ENCODE measurements at regions not wholly inside any gene's neighbourhood (a gene's known extent, or its start where the extent isn't known, plus 50 kb on each side); places are given as distances from the start of the nearest gene placed in this dataset.
"Not testable (repeated sequence)": the region's sequence is repeated elsewhere in the genome, so short reads cannot be mapped to it uniquely, and the experiment has no call there.

DNA sequence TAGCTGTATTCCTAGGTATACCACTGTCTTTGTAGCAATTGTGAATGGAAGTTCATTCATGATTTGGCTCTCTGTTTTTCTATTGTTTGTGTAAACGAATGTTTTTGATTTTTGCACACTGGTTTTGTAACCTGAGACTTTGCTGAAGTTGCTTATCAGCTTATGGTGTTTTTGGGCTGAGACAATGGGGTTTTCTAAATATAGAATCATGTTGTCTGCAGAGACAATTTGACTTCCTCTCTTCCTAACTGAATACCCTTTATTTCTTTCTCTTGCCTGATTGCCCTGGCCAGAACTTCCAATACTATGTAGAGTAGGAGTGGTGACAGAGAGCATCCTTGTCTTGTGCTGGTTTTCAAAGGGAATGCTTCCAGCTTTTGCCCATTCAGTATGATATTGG is 761.6 kb upstream of the NCAM2 start:
- DNase-seq = not testable (repeated sequence)

DNA sequence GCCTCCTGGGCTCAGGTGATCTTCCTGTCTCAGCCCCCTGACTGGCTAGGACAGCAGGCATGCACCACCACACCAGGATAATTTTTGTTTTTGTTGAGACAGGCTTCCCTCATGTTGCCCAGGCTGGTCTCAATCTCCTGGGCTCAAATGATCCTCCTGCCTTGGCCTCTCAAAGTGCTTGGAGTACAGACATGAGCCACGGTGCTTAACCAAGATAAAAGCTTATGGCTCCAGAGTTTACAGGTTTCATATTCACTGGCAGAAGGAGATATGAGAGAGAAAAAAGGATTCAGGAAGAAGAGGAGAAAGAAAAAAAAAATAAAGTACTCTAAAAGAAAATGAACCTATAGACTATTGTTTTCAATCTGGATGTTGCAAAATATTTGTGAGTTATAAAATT is 748.8 kb upstream of the NCAM2 start:
- no peak for DNase-seq

GRCh38 chr21:20250337-20250736 is 747.9 kb upstream of the NCAM2 start:
- DNase-seq = no peak

DNA sequence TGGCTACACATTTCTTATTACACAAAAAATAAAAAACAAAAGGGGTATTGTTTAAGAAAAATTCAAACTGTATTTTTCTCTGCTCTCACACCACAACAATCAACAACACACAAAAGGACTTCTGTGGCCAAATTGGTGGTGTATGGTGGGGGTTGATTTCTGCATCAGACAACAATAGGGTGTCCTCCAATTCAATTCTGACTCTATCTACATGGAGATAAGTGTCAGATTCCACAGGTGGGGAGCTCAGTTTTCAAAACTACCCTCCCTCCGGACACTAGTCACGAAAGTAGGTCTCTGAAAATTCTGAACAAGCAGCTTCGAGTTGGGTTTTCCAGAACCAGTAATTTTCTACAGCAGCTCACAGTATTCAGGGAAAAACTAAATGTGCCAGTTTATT is 744.9 kb upstream of the NCAM2 start:
- no peak for DNase-seq

GRCh38 chr21:20254964-20255363 is 743.2 kb upstream of the NCAM2 start:
- no peak for DNase-seq

- DNase-seq = no peak
Measured at GRCh38 chr21:20257052-20257740, 741.0 kb upstream of the NCAM2 start.

DNA sequence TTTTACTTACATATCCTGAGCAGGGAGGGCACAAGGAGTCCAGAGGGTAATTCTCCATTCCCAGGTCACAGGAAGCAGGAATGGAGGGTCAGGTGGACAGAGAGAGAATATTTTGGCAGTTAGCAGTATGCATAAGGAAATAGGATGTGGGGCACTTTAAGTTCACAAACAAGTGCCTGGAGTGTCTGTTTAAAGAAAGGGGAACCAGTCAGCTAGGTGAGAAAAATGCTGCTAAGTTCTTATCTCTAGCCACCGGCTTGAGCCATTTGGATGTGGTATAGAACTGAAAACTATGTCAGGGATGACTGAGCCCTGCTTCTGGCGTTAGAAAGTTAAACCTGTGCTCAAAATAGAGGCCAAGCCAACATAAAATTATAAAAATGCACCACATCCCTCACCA is 739.7 kb upstream of the NCAM2 start:
- DNase-seq = no peak

DNA sequence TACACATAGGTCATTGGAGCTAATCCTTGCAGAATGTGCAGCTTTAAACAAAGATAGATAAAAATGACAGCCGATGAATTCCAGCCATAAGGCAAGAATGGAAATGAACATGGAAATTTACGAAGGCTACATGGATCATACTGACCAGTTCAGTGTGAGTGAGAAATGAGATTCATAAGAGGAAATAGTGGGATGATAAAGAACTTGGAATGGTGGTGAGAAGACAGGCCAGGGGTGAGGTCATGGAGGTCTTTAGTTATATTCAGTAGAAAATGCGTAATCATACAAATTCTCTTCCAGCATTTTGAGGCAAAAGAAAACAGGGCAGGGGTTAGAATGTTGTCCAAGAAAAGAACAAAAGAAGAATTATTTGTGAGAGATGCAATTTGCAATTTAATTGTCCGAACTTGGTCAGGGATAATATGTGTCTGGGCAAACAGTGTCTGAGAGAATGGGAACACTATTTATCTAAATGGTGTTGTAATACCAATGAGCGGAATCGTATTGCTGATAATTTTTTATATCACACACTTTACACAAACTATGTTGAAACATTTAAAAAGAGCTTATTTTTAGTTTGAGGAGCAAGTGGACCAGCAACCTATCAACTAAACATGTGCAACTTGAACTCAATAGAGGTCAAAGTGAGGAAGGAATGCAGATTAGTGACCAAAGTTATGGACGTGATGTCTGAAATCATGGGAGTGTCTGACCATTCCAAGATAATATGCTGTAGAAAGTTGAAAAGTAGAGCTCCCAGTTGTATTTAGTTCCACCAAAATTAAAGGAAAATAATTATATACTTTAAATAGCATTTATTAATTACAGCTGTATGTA is 739.0 kb upstream of the NCAM2 start:
- no peak for DNase-seq

GRCh38 chr21:20260124-20260523 is 738.1 kb upstream of the NCAM2 start:
- no peak for DNase-seq

DNA sequence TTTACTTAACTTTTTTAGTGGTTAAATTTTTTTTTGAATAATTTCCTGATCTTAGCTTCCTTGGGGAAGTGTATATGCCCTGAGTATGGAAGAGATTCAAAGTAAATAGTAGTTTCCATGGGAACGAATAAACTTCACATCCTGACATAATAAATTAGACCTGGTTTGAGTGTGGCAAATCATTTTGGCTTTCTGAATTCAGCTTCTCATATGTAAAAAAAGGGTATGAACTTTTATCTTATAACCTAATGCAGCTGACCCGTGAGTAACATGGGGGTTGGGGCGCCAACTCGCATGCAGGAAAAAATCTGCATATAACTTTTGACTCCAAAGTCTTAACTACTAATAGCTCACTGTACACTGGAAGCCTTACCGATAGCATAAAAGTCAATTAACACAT is 736.8 kb upstream of the NCAM2 start:
- DNase-seq = no peak

GRCh38 chr21:20265707-20266440 is 732.3 kb upstream of the NCAM2 start:
- DNase-seq = no peak

DNA sequence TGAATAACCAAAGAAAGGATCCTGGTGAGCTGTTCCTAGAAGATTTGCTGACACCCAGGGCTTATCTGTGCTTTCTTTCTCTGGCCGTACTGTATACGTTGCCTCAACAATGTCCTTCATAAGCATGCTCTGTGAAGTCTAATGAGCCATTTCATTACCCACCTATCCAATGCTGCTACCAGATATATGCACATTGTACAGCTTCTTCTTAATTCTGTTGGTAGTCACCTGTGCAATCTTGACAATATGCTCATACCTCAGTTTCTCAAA is 731.8 kb upstream of the NCAM2 start:
- no peak for DNase-seq

DNA sequence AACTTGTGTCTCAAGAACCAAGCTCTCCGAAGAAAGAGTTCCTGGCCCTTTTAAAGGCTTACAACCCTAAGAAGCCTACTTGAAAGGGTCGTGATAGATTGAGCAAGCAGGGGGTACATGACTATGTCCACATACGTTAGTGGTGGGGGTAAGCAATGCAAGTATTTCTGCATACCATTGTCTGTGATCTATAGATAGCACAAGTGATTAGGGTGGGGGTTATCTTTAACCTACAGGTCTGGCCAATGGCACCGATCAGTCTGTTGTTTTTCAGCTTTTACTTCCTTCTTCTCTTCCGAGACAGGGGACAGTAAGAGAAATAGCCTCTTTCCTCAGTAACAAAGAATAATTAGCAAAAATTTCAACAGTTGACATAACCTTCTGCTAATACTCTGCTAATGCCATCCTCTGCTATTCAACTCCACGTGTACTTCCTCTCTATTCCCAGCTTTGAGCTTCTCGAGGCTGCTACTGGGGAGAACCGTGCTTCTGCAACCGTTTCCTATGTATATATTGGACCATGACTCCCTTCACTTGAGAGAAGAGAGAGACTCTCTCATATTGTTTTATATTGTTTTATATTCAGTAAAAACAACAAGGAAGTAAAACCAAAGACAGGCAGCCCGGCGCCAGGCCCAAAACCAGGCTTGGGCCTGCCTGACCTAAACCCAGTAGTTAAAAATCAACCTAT is 727.7 kb upstream of the NCAM2 start:
- no peak for DNase-seq

DNA sequence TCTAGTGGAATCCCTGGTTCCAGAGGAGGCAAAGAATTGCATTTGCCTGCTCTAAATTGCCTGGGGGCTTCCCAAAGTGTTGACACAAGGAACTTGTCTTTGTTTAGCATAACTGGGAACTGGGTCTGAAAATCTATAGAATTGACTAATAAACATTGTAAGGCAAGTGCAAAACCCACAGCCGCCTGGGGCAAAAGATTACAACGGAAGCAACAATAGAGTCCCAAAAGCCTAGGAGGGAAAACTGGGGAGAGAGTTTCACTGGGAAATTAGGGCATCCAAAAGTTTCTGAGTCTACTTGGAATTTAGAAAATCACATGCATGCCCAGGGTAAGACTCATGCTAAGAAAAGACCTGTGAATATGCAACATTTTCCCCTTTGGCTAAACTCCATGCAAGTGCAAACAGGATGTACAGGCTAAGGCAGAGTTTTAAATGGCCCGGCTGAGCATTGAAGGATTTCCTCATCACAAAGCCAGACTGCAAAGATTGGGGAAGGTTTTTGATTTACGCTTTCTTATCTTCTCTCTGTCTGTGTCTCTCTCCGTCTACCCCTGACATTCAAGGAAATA is 725.3 kb upstream of the NCAM2 start:
- no peak for DNase-seq

DNA sequence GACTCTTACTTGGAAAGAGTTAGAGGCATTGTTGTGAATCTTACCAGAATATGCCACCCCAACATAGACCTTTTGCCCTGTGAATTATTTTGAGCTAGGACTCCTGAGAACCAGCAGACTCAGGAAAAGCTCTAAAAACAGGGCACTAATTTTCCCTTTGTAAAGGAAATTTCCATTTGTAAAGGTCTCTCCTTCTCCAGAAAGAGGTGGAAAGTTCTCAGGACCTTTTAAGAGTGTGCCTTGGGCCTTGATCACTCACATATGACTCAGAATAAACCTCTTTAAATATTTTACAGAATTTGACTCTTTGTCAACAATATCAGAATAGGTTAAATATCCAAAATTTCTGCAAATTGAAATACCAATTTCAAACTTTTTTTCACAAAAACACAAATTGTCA is 721.8 kb upstream of the NCAM2 start:
- DNase-seq = no peak

DNA sequence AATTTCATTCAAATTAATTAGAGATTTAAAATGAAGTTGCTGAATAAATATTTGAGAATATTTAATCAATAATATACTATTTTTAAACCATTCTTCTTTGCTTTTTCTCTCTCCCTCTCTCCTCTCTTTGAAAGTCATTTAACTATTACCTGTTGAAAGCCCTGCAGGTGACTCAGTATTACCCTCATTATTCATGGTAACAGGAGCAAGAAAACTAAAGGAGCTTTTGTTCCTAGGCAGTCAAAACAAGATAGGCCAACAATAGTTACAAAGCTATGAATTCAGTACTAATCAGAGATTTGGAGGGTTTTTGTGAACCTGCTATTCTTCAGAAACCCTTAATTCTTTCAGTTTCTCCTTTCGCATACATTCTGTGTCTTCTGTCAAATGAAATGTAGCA is 721.3 kb upstream of the NCAM2 start:
- no peak for DNase-seq

GRCh38 chr21:20283836-20284235 is 714.4 kb upstream of the NCAM2 start:
- no peak for DNase-seq

DNA sequence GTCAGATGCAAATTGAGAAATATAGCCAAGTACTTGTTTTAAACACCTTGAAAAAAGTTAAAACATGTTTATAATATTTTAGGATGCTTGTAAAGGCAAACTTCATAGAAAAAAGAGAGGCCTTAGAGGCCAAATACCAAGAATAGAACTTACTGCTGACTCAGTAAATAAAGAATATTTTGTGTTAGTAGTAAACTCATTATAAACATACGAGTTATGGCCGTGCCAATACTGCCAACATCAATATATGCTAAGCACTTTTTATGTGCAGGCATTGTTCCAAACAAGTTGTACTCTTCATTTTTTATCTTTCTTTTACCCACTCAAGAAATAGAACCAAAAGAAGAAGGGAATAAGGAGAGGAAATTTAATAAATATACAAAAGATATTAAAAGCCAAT is 705.9 kb upstream of the NCAM2 start:
- no peak for DNase-seq

- not testable (repeated sequence) for DNase-seq
Measured at GRCh38 chr21:20292854-20293253, 705.4 kb upstream of the NCAM2 start.

GRCh38 chr21:20301395-20301794 is 696.8 kb upstream of the NCAM2 start:
- no peak for DNase-seq

DNA sequence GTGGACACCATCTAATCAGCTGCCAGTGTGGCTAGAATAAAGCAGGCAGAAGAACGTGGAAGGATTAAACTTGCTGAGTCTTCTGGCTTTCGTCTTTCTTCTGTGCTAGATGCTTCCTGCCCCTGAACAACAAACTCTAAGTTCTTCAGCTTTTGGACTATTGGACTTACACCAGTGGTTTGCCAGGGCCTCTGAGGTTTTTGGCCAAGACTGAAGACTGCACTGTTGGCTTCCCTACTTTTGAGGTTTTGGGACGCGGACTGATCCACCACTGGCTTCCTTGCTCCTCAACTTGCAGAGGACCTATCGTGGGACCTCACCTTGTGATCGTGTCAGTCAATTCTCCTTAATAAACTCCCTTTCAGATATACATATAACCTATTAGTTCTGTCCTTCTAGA is 696.1 kb upstream of the NCAM2 start:
- no peak for DNase-seq

- DNase-seq = no peak
Measured at GRCh38 chr21:20306836-20307235, 691.4 kb upstream of the NCAM2 start.

Measured in DMS153 (cell line).